ENCODE measurements at regions not wholly inside any gene's neighbourhood (a gene's known extent, or its start where the extent isn't known, plus 50 kb on each side); places are given as distances from the start of the nearest gene placed in this dataset.
A peak's percentile ranks its signal among the peaks of the same experiment; 100 is the strongest.
"Not testable (repeated sequence)": the region's sequence is repeated elsewhere in the genome, so short reads cannot be mapped to it uniquely, and the experiment has no call there.

DNA sequence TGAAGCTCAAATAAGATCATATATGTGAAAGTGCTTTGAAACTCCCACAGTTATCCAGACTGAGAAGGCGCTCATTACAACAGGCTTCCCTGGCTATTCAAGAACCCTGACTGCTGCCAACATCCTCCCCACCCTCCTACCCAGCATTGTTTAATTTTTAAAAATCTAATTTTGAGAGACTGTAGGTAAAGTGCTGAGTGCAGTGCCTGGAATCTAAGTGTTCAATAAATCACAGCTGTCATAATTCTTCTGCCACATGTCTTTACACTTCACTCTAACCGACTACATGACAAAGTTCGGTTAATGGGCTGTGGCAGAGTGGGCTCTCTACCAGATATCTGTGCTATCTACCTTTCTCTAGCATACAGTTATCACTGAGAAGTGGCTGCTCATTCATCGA, 255.6 kb upstream of the C9orf72 start:
- no peak for DNase-seq

- no peak for DNase-seq
Measured at GRCh38 chr9:27829621-27830020, 256.3 kb upstream of the C9orf72 start.

- DNase-seq, result not testable (repeated sequence)
Measured at GRCh38 chr9:27832108-27832507, 258.8 kb upstream of the C9orf72 start.

DNA sequence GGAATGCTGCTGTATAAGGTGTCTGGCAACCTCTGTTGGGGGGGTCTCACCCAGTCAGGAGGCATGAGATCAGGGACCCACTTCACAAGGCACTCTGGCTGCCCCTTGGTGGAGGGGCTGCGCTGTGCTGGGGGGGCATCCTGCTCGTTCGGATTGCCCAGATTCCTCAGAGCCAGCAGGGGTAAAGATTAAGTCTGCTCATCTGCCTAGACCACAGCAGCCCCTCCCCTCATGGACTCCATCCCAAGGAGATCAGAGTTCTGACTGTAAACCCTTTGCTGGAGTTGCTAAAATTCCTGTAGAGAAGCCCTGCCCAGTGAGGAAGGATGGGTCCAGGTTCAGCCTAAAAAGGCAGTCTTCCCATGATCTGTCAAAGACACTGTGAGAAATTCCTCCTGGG, 262.0 kb upstream of the C9orf72 start:
- DNase-seq, result no peak

GRCh38 chr9:27835746-27836145, 262.5 kb upstream of the C9orf72 start:
- no peak for DNase-seq

DNA sequence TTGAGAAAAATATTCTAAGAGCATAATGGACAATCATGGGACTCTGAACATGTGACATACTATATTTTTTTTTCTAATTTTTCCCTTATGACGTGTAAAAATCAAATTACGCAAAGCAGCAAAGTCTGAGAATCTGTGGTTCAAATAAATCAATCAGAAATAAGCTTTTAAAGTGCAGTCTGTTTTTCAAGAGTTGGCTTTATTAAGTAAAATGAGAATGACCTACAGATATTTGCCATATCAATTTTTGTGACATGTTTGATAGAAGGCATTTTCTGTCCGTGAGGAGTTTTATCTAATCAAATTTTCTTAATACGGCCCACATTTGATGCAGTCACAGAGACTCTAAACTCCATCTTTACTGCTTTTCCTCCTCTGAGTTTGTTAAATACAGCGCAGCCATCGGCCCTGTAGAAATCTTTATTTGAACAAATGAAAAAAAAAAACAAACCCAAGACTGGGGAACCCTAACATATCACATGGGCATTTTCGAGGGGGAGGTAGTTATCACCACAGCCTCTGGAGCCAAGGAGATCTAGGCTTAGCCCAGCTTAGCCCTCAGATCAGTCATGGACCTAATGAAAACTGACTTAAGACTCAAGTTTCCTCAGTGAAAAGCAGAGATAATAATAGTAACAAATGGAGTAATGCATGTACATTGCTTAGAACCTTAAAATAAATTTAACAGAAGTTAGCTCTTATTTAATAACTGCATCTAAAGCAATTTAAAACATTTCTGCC, 263.6 kb upstream of the C9orf72 start:
- no peak for DNase-seq

GRCh38 chr9:27838876-27839275, 265.6 kb upstream of the C9orf72 start:
- no peak for DNase-seq

DNA sequence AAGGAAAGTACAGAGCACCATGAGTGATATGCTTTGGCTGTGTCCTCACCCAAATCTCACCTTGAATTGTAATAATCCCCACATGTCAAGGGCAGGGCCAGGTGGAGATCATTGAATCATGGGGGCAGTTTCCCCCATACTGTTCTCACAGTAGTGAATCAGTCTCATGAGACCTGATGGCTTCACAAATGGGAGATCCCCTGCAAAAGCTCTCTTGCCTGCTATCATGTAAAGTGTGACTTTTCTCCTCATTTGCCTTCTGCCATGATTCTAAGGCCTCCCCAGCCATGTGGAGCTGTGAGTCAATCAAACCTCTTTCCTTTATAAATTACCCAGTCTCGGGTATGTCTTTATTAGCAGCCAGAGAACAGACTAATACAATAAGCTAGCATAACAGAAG, 266.5 kb upstream of the C9orf72 start:
- not testable (repeated sequence) for DNase-seq

GRCh38 chr9:27844797-27845196, 271.5 kb upstream of the C9orf72 start:
- DNase-seq, result no peak

GRCh38 chr9:27847380-27847779, 274.1 kb upstream of the C9orf72 start:
- no peak for DNase-seq

DNA sequence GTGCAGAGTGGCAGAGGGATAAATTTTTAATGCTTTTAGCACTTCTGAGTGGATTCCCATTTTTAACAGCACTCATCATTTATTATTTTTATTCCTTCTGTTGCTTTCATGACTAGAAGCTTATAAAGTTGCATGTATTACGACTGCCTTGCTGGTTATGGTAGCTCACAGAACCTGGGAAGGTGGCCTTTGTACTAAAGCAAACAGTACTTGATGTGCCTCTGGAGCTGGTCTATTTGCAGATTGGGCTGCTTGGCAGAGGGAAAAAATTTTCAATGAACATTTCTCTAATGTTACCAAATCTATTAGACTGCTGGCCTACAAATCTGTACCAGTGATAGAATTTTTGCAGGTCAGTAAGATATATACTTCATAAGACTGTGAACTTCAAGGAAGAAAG, 274.5 kb upstream of the C9orf72 start:
- no peak for DNase-seq

GRCh38 chr9:27848315-27848714, 275.0 kb upstream of the C9orf72 start:
- DNase-seq, result no peak

- DNase-seq, result no peak
Measured at GRCh38 chr9:27851858-27852257, 278.6 kb upstream of the C9orf72 start.

DNA sequence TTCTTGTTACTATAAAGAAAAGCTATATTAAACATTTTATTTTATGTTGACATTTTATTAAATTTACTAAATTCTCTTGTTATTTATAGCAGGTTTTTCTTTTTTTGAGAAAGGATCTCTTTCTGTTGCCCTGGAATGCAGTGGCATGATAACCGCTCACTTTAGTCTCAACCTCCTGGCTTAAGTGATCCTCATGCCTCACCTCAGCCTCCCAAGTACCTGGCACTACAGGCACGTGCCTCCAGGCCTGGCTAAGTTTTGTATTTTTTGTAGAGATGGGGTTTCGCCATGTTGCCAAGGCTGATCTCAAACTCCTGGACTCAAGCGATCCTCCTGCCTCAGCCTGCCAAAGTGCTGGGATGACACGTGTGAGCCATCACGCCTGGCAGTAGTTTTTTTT, 280.2 kb upstream of the C9orf72 start:
- no peak for DNase-seq

GRCh38 chr9:27856054-27856453, 282.8 kb upstream of the C9orf72 start:
- no peak for DNase-seq

GRCh38 chr9:27856748-27857147, 283.5 kb upstream of the C9orf72 start:
- DNase-seq, result no peak

DNA sequence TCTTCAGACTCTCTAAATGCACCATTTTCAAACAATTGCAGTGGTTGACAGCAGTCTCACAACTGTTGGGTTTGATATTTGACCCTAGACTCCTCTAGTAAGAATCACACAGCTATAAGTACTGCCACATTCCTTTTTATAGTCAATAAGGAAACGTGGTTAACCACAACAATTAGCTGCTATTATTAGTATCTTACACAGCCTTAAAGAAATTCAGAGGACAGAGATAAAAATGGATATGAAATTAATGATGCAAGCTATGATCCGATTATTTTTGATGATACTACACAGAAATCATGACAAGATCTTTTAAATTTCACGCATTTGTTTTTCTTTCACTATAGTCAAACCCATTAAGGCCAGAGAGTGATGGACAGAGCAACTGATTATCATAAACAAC, 288.6 kb upstream of the C9orf72 start:
- DNase-seq, result no peak

DNA sequence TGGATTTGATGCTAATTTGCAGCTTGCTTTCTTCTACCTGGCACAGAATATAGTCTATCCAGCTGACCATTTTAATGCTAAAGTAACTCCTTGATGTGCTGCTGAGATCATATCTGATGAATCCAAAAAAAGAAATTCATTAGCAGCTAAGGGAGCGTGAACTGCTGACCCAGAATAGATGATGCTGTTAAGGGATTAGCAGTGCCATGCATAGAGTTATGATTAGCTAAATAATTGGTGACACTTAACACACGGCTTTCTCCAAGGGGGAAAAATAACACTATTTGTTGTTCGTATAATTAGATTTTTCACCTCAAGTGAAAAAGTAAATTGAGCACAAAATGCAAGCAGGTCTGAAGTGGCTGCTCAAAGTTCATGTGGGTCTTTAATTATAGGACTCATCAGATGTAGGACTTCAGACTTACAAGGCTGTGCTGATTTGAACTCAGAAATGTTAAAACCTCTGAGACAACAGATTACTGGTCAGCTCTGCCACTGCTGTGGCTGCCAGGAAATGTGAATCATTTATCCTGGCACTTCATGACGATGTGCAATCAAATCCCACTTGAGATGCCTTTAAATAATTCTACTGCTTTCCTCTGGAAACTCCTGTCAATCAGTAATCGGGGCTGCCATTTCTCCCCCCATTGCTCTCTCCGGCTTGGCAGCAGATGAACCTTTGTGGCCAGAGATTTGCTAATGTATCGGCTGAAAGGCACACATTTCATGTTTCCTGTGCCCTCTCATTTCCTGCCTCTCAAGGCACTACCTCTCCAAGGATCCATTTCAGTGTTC, 291.6 kb upstream of the C9orf72 start:
- no peak for DNase-seq

DNA sequence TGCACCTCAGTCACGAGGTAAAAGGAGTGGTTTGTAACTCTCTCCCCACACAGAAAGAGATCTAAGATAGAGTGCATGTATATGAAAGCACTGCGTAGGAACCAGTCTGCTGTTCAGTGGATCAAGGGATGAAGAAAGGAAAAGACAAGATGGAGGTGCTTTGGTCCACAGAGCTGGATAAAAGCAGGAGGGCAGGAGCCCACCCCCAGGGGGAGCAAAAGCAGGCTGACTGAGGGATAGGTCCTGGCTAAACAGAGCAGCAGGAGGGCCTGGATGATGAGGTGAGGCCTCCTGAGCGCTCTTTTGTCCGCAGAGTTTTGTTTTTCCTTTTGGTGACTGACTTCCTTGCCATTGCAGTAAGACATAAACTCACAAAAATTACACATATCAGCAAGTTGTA, 293.5 kb upstream of the C9orf72 start:
- DNase-seq, result no peak

DNA sequence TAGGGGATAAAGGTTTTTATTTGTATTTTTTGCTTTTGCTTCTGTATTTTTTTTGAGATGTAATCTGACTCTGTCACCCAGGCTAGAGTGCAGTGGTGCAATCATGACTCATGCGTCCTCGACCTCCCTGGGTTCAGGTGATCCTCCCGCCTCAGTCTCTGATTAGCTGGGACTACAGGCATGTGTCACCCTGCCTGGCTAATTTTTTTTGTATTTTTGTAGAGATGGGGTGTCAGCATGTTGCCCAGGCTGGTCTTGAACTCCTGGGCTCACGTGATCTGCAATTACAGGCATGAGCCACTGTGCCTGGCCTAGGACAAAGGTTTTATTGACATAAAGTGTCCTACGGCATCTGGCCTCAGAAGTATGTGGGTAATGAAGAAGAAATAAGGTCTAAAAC, 297.1 kb upstream of the C9orf72 start:
- no peak for DNase-seq

GRCh38 chr9:27880156-27880555, 306.9 kb upstream of the C9orf72 start:
- no peak for DNase-seq

GRCh38 chr9:27880635-27881034, 307.4 kb upstream of the C9orf72 start:
- no peak for DNase-seq

- peak; percentile 82 for DNase-seq
Measured at GRCh38 chr9:27888661-27889295, 315.5 kb upstream of the C9orf72 start.

DNA sequence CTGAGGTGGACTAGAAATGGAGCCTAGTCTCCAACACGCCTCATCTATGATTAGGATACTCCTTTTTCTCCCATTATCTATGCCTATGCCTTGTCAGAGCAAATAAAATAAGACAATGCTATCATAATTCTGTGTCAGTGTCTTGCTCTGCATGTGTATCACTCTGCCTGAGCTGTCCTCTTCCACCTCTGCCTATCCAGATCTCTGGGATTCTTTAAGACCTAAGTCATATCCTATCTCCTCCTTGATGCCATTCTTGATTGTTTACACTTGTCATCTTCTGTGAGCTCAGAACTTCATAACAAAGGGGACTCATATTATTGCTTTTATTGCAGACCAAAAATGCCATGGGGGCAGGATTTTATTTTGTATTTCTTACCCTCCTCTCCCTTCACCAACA, 351.2 kb upstream of the C9orf72 start:
- DNase-seq, result no peak
